ENCODE measurements at regions not wholly inside any gene's neighbourhood (a gene's known extent, or its start where the extent isn't known, plus 50 kb on each side); places are given as distances from the start of the nearest gene placed in this dataset.

DNA sequence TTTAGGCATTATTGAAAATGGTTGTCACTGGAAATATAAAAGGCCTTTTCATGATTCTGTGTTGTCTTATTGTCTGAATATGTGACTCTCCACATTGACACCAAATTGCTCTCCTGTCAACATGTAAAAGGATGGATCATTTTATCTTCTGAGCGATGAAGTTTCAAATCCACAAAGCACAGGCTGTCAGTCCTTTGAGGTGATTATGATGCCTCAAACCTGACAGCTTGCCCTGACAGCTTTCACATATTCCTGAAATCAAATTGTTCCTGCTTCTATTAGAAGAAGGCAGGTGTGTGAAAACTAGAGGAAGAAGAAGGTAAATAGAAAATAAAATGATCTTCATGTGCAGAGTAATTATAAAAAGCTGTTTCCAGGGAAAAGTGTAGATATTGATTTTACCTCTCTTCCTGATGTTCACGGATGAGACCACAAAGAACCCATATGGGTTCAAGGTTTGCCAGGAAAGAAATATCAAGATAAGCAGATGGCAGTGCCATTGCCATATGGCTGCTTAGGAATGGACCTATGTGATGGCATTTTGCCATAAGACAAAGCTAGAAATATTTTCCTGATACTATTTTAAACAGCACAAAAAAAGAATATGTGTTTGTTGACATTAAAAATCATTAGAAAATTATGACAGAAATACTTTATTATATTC lies 1006.3 kb upstream of the AGA start:
- no peak for DNase-seq

DNA sequence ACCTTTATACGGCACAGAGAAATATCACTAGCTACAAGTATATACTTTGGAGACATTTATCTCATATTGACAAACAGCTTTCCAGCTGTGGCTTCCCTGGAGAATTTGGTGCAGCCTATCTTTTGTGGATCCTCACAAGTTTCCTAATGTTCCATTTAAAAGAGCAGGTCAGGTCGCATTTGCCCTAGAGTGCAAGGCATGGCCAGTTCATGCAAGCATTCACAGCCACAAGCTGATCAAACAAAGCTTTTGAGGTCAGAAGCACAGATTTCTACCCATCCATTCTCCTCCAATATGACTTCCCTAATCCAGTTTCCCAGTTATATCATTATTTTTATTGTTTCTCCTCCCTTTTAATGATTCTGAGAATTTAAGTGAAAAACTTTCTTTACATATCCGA lies 1008.4 kb upstream of the AGA start:
- no peak for DNase-seq

GRCh38 chr4:178453057-178453456 lies 1010.8 kb upstream of the AGA start:
- no peak for DNase-seq

- no peak for DNase-seq
Observed at GRCh38 chr4:178457286-178457685, 1015.0 kb upstream of the AGA start.

GRCh38 chr4:178462710-178463109 lies 1020.5 kb upstream of the AGA start:
- DNase-seq = no peak

GRCh38 chr4:178463747-178464146 lies 1021.5 kb upstream of the AGA start:
- no peak for DNase-seq

GRCh38 chr4:178470996-178471784 lies 1029.0 kb upstream of the AGA start:
- DNase-seq = no peak

DNA sequence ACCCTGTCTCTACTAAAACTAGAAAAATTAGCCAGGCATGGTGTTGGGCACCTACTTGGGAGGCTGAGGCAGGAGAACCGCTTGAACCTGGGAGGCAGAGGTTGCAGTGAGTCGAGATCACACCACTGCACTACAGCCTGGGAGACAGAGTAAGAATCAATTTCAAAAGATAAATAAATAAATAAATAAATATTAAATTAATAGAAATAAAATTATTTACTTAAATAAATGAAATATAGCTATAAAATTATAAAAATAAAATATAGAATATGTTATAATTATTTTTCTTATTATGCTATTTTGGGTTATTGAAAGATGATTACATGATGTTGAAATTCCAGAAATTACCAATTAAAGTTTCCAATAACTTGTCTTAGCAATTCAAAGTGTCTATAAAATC lies 1029.8 kb upstream of the AGA start:
- no peak for DNase-seq

DNA sequence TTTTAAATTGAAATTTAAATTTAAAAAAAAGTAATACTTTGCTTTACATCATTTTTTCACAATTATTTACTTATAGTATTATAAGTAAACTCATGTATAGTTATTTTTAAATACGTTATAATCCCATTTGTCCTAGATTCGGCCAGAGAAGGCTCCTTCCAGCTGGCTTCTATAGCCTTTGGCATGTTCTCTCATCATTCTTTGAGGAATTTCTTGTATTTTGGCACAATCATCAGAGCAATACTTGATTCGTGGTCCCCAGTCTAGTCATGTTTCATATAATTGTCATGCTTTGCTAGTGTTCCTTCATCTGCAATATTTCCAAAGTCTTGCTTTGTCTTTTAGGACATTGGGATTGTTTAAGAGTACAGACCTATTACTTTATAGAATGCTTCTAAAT lies 1037.9 kb upstream of the AGA start:
- DNase-seq = no peak

GRCh38 chr4:178480881-178481280 lies 1038.6 kb upstream of the AGA start:
- no peak for DNase-seq

- no peak for DNase-seq
Observed at GRCh38 chr4:178481564-178481963, 1039.3 kb upstream of the AGA start.

- no peak for DNase-seq
Observed at GRCh38 chr4:178523038-178523437, 1080.8 kb upstream of the AGA start.

- no peak for DNase-seq
Observed at GRCh38 chr4:178535939-178536579, 1093.8 kb upstream of the AGA start.

DNA sequence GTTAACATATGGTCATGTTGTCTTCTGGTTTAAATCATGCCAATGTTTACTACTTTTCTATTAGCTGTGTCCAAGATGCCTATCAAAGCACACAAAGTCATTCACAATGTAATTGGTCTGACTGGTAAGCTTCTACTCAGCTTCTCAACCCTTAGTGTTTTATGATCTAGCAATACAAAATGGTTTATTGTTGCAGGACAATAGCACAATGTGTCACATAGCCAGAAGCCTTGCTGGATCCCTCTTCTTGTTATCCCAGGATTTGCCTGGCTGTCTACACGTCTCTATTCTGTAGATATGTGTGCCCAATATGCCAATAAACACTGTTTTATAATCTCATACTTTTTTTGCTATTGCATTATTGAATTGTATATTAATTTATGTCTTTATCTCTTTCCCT lies 1111.0 kb upstream of the AGA start:
- no peak for DNase-seq

GRCh38 chr4:178554352-178554751 lies 1112.1 kb upstream of the AGA start:
- DNase-seq = no peak

- DNase-seq = no peak
Observed at GRCh38 chr4:178556796-178557195, 1114.6 kb upstream of the AGA start.

DNA sequence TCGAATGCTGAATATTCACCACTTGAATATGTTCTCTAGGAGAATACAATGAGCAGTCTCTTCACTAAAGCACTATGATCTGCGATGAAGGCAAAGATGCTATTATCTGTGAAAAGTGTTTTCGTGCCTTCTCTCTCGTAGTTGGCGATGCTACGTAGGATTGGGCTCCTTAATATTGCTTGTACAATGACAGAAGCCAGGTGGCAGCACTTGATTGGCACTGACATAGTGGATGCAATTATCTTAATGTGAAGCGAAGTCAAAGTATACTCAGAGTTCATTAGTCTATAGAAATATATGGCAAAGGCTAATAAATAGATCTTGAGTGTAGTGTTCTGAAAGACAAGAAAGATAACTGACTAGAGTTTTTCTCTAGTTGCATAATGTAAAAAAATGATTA lies 1135.7 kb upstream of the AGA start:
- no peak for DNase-seq

DNA sequence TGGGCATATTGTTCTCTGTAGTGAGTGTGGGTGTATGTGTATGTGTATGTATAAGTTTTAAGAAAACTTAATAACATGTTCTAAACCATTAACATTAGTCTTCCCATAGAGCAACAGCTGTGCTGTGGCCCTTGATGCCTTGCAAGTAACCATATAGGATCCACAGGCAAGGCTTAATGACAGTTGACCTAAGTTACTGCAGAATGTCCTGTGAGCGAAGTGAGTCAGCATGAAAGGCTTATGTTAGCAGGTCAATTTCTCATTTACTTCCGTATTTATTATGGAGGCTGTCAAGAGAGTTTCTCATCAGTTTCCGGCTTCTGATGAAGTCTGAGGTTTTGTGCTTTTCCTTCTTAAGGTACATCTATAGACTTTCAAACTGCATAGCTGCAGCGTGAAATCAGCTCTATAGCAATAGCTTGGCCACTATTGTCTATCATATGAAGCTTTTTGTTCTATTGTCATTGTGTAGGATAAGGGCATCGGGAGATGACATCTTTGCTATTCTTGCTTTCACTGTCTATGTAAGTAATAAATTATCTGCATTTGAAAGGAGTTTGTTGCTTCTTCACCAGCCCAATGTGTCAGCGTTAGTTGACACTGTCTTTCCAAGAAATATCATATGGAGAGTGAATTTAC lies 1153.4 kb upstream of the AGA start:
- no peak for DNase-seq

- no peak for DNase-seq
Observed at GRCh38 chr4:178598672-178599071, 1156.4 kb upstream of the AGA start.

DNA sequence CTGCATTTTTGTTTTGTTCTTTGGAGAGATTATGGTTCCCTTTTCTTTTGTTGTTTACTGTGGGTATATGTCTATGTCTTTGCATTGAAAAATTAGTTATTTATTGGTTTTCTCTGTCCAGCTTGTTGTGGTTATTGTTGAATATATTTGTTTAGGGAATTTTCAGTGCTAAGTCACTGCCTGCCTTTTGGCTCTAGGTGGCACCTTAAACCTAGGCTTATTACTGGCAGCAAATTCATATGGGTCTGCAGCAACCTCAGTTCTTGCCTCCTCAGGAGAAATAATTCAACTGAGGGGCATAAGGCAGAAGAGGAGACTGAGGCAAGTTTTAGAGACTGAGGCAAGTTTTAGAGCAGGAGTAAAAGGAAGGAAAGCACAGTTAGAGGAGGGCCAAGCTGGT lies 1157.3 kb upstream of the AGA start:
- DNase-seq = no peak

DNA sequence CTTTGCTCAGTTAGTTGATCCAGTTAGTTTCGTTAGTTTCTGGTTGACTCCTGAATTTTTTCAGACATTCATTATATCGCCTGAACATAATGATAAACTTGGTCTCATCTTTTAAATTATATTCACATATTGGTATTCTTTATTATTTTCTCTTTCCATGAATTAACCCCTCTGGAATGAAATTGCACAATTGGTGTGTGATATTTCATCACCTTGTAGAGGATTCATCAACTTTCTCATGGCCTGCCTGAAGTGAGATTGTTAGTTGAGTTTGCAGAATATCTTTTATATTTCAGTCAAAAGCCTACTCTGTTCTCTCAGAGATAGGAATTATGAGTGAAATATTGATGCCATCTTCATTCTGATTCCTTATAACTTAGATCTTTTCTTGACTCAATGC lies 1160.6 kb upstream of the AGA start:
- DNase-seq = no peak

DNA sequence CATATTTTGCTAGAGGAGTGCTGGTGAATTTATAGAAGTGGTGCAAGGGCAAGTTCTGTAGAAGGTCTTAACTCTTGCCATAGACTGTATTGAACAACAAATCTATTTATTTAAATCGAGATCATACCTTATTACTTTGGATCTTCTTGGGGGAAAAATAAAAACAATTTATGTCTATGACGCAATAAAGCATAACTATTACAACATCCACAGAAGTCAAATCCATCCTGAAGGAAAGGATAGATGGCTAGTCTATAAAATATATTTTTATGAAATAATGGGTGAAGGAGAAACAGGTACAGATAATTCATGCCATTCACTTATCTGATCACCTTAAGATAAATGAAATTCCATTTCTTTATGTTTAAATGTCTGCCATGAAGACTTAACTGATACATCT lies 1168.8 kb upstream of the AGA start:
- no peak for DNase-seq

DNA sequence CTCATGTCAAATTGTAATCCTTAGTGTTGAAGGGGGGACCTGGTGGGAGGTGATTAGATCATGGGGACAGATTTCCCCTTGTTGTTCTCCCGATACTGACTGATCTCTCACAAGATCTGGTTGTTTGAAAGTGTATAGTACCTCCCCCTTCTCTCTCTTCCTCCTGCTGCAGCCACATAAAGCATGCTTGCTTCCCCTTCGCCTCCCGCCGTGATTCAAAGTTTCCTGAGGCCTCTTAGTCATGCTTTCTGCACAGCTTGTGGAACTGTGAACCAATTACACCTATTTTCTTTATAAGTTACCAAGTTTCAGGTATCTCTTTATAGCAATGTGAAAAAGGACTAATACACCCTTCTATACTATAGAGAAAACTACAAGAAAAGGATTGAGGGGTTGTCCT lies 1170.5 kb upstream of the AGA start:
- DNase-seq = no peak

DNA sequence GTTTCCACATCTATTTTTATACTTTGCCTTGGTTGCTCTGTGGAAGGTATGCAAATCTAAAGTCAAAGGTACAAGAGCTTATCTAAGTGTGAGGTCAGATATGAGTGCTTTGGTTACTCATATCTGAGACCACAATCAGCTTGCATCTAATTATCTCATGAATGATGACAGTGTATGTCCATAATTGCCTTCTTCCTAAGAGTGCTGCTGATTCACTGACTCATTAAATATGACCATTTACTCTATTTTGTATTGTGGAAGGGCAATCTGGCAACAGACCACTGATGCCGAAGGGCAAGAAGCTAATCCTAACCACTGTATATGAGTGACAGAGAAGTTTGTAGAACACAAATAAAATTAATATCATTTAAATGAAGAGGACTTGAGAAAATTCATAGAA lies 1190.2 kb upstream of the AGA start:
- no peak for DNase-seq

Data from CD4-positive, alpha-beta T cell treated with Interleukin-10 for 1 hour (primary cell).